HEK293 (cell line): ENCODE measurements at regions not wholly inside any gene's neighbourhood (a gene's known extent, or its start where the extent isn't known, plus 50 kb on each side); places are given as distances from the start of the nearest gene placed in this dataset.

Experiments used
- CTCF ChIA-PET: fragments of 350-600 bp; formaldehyde crosslinking; extraction: SDS; loops from one replicate; lab custom pipeline; 2021; ENCODE audit warnings: antibody characterized with exemption; lab: Yijun Ruan, JAX
- POLR2A ChIA-PET: fragments of 300-600 bp; formaldehyde crosslinking; extraction: SDS; loops from one replicate; lab custom pipeline; 2020; ENCODE audit warnings: antibody characterized with exemption, inconsistent platforms; lab: Yijun Ruan, JAX
- H3K27ac ChIP-seq: fragments of 200-500 bp; sonication (Bioruptor generic); 2 replicates; pipeline ENCODE4 v1.5.1; 2014; ENCODE audit warnings: low read depth, low read length, control low read depth, inconsistent platforms; ENCODE audit errors: extremely low read depth
- H3K36me3 ChIP-seq, 2 experiments: fragments of 200-500 bp in 1 of 2; sonication (Bioruptor generic) in 1 of 2; 1 replicate in 1 of 2; 2 replicates in 1 of 2; pipeline ENCODE4 v1.5.1; 2014 to 2017; ENCODE audit warnings: inconsistent platforms in 2 of 2, low read length in 2 of 2; ENCODE audit not compliant: control insufficient read depth in 2 of 2, insufficient read depth in 1 of 2
- H3K4me1 ChIP-seq: fragments of 200-500 bp; sonication (Bioruptor generic); 2 replicates; pipeline ENCODE4 v1.5.1; 2014; ENCODE audit warnings: mild to moderate bottlenecking, low read length, inconsistent platforms; ENCODE audit not compliant: control insufficient read depth, insufficient read depth
- H3K4me3 ChIP-seq: 2 replicates; pipeline ENCODE4 v1.5.1; 2011; ENCODE audit warnings: low read depth, mild to moderate bottlenecking, control low read depth, low read length, moderate library complexity
- H3K9me3 ChIP-seq: fragments of 200-500 bp; sonication (Bioruptor generic); 2 replicates; pipeline ENCODE4 v1.5.1; 2014; ENCODE audit warnings: low read depth, low read length, inconsistent platforms; ENCODE audit not compliant: control insufficient read depth, insufficient read depth
- BCL6B ChIP-seq: fragments of 450-650 bp; formaldehyde crosslinking; IDR thresholded peaks from 2 replicates; pipeline ENCODE4 v1.5.1; 2017; ENCODE audit warnings: missing biosample characterization, missing genetic modification characterization
- GLI2 ChIP-seq: fragments of 450-650 bp; formaldehyde crosslinking; IDR thresholded peaks from 2 replicates; pipeline ENCODE4; 2017; ENCODE audit warnings: missing biosample characterization, missing genetic modification characterization, low read depth, borderline replicate concordance
- HOXC10 ChIP-seq: sonication (generic); formaldehyde crosslinking; IDR thresholded peaks from 2 replicates; pipeline ENCODE4 v1.8.1; 2023; ENCODE audit warnings: mild to moderate bottlenecking, missing genetic modification reagents
- RBAK ChIP-seq: fragments of 450-650 bp; formaldehyde crosslinking; IDR thresholded peaks from 2 replicates; pipeline ENCODE4 v1.5.1; 2016; ENCODE audit warnings: missing biosample characterization, missing genetic modification characterization
- SALL2 ChIP-seq: fragments of 450-650 bp; formaldehyde crosslinking; IDR thresholded peaks from 2 replicates; pipeline ENCODE4 v1.5.0; 2017; ENCODE audit warnings: missing biosample characterization, mild to moderate bottlenecking, missing genetic modification characterization, borderline replicate concordance
- ZBTB11 ChIP-seq: fragments of 450-650 bp; formaldehyde crosslinking; conservative IDR thresholded peaks from 2 replicates; pipeline ENCODE4 v1.5.1; 2016; ENCODE audit warnings: low read depth, missing biosample characterization, missing genetic modification characterization
- ZBTB26 ChIP-seq: fragments of 450-650 bp; formaldehyde crosslinking; optimal IDR thresholded peaks from 2 replicates; pipeline ENCODE3; 2016; ENCODE audit warnings: missing biosample characterization, mild to moderate bottlenecking, missing genetic modification characterization
- ZBTB44 ChIP-seq: fragments of 450-650 bp; IDR thresholded peaks from 2 replicates; pipeline ENCODE4 v1.5.1; 2018; ENCODE audit warnings: missing biosample characterization, mild to moderate bottlenecking, missing genetic modification characterization
- ZBTB8A ChIP-seq: fragments of 450-650 bp; formaldehyde crosslinking; IDR thresholded peaks from 2 replicates; pipeline ENCODE4 v1.5.1; 2016; ENCODE audit warnings: missing biosample characterization, missing genetic modification characterization
- ZNF10 ChIP-seq: fragments of 450-650 bp; formaldehyde crosslinking; IDR thresholded peaks from 2 replicates; pipeline ENCODE4 v1.5.1; 2017; ENCODE audit warnings: missing biosample characterization, missing genetic modification characterization
- ZNF146 ChIP-seq: fragments of 450-650 bp; formaldehyde crosslinking; IDR thresholded peaks from 2 replicates; pipeline ENCODE4 v1.5.1; 2016; ENCODE audit warnings: missing biosample characterization, missing genetic modification characterization
- ZNF148 ChIP-seq: fragments of 450-650 bp; formaldehyde crosslinking; IDR thresholded peaks from 2 replicates; pipeline ENCODE4 v1.5.0; 2017; ENCODE audit warnings: missing biosample characterization, missing genetic modification characterization, borderline replicate concordance
- ZNF211 ChIP-seq: fragments of 450-650 bp; formaldehyde crosslinking; IDR thresholded peaks from 2 replicates; pipeline ENCODE4 v1.5.1; 2016; ENCODE audit warnings: low read depth, missing biosample characterization, missing genetic modification characterization
- ZNF324 ChIP-seq: fragments of 450-650 bp; formaldehyde crosslinking; IDR thresholded peaks from 2 replicates; pipeline ENCODE4 v1.5.1; 2016; ENCODE audit warnings: missing biosample characterization, missing genetic modification characterization
- ZNF398 ChIP-seq: fragments of 450-650 bp; formaldehyde crosslinking; IDR thresholded peaks from 2 replicates; pipeline ENCODE4 v1.5.1; 2017; ENCODE audit warnings: missing biosample characterization, missing genetic modification characterization
- ZNF501 ChIP-seq: fragments of 450-650 bp; formaldehyde crosslinking; IDR thresholded peaks from 2 replicates; pipeline ENCODE4 v1.5.1; 2016; ENCODE audit warnings: missing biosample characterization, missing genetic modification characterization
- ZNF639 ChIP-seq: fragments of 450-650 bp; formaldehyde crosslinking; IDR thresholded peaks from 2 replicates; pipeline ENCODE4 v1.5.1; 2016; ENCODE audit warnings: missing biosample characterization, missing genetic modification characterization
- ZNF776 ChIP-seq: fragments of 450-650 bp; formaldehyde crosslinking; IDR thresholded peaks from 2 replicates; pipeline ENCODE4 v1.5.0; 2017; ENCODE audit warnings: missing biosample characterization, missing genetic modification characterization, borderline replicate concordance

- Histone ChIP-seq H3K27ac (no peak overlapping the region), H3K9me3 (no peaks in the 10 kb centered on the region), H3K36me3 (no peaks in the 10 kb centered on the region), H3K4me3 (no peak overlapping the region), H3K4me1 (no peaks in the 10 kb centered on the region)
- TF ChIP-seq BCL6B (tag by site-specific recombination) (no peak), ZBTB26 (tag by site-specific recombination) (no peak), ZBTB44 (tag by site-specific recombination) (no peak), ZNF639 (tag by site-specific recombination) (no peak), ZNF324 (tag by site-specific recombination) (no peak), SALL2 (no peak), ZNF146 (tag by site-specific recombination) (no peak), ZNF211 (tag by site-specific recombination) (no peak), HOXC10 (no peak), ZNF148 (tag by site-specific recombination) (no peak), RBAK (tag by site-specific recombination) (no peak), ZNF776 (tag by site-specific recombination) (no peak), ZNF398 (tag by site-specific recombination) (no peak), ZBTB8A (tag by site-specific recombination) (no peak), ZNF501 (tag by site-specific recombination) (no peak), GLI2 (tag by site-specific recombination) (no peak), ZBTB11 (no peak), ZNF10 (tag by site-specific recombination) (no peak)
- ChIA-PET POLR2A (no interaction called here), CTCF (interaction anchor here (0.6 to 0.7 kb wide), 2 partner anchors 80 to 233 kb away, joined by 3 read pairs; no protein-coding TSS in a partner anchor)
Measured at GRCh38 chr13:80259159-80259558, 81.8 kb downstream of the SPRY2 start.
